ENCODE measurements at regions not wholly inside any gene's neighbourhood (a gene's known extent, or its start where the extent isn't known, plus 50 kb on each side); places are given as distances from the start of the nearest gene placed in this dataset.
"Not testable (repeated sequence)": the region's sequence is repeated elsewhere in the genome, so short reads cannot be mapped to it uniquely, and the experiment has no call there.

- DNase-seq (ENCODE audit: low spot score): no peak
- Histone ChIP-seq H3K9me3 (ENCODE audit: low read depth, low read length, poor library complexity, severe bottlenecking) (no peaks in the 10 kb centered on the region), H3K27me3 (replicated peaks; ENCODE audit: insufficient read depth, low read depth, low read length, poor library complexity) (no peaks in the 10 kb centered on the region), H3K4me1 (ENCODE audit: insufficient read depth, low read length, poor library complexity, severe bottlenecking) (no peaks in the 10 kb centered on the region), H3K27ac (ENCODE audit: low read depth, low read length, poor library complexity, severe bottlenecking) (no peak overlapping the region), H3K4me3 (ENCODE audit: low read depth, low read length, poor library complexity, severe bottlenecking) (no peak overlapping the region), H3K36me3 (ENCODE audit: insufficient read depth, low read length, poor library complexity, severe bottlenecking) (no peaks in the 10 kb centered on the region)
- intact Hi-C loops (cut with micrococcal nuclease; ENCODE audit: unreplicated experiment): no loop called here
- TF ChIP-seq EZH2 (IDR thresholded peaks at IDR 0.05; ENCODE audit: borderline replicate concordance, low read depth, low read length, poor library complexity, severe bottlenecking): no peak
- TF ChIP-seq CTCF (conservative IDR thresholded peaks at IDR 0.05; ENCODE audit: low read depth, low read length): no peak
- no TSS peak for BruUV-seq (replicated peaks)
- ChIA-PET POLR2A (ENCODE audit: low non-redundant PET) (no interaction called here), CTCF (no interaction called here)
These were observed 156.9 kb downstream of the PLCE1 start for GRCh38 chr10:94150541-94151184.

GRCh38 chr10:94155722-94156271 lies 162.1 kb downstream of the PLCE1 start:
- no peak for DNase-seq (ENCODE audit: low spot score)
- intact Hi-C loops (cut with micrococcal nuclease; ENCODE audit: unreplicated experiment): no loop called here
- H3K4me3 ChIP-seq (ENCODE audit: low read depth, low read length, poor library complexity, severe bottlenecking): no peak overlapping the region
- TF ChIP-seq EZH2 (IDR thresholded peaks at IDR 0.05; ENCODE audit: borderline replicate concordance, low read depth, low read length, poor library complexity, severe bottlenecking) (no peak), CTCF (conservative IDR thresholded peaks at IDR 0.05; ENCODE audit: low read depth, low read length) (no peak)
- no peaks in the 10 kb centered on the region for H3K9me3 ChIP-seq (ENCODE audit: low read depth, low read length, poor library complexity, severe bottlenecking)
- H3K4me1 ChIP-seq (ENCODE audit: insufficient read depth, low read length, poor library complexity, severe bottlenecking): no peaks in the 10 kb centered on the region
- H3K36me3 ChIP-seq (ENCODE audit: insufficient read depth, low read length, poor library complexity, severe bottlenecking): no peaks in the 10 kb centered on the region
- no peak overlapping the region for H3K27ac ChIP-seq (ENCODE audit: low read depth, low read length, poor library complexity, severe bottlenecking)
- ChIA-PET POLR2A (ENCODE audit: low non-redundant PET) (no interaction called here), CTCF (no interaction called here)
- no TSS peak for BruUV-seq (replicated peaks)
- H3K27me3 ChIP-seq (replicated peaks; ENCODE audit: insufficient read depth, low read depth, low read length, poor library complexity): no peaks in the 10 kb centered on the region

GRCh38 chr10:94156453-94156852 lies 162.7 kb downstream of the PLCE1 start:
- H3K27ac ChIP-seq (ENCODE audit: low read depth, low read length, poor library complexity, severe bottlenecking): no peak overlapping the region
- ChIA-PET CTCF (no interaction called here), POLR2A (ENCODE audit: low non-redundant PET) (no interaction called here)
- no peaks in the 10 kb centered on the region for H3K4me1 ChIP-seq (ENCODE audit: insufficient read depth, low read length, poor library complexity, severe bottlenecking)
- H3K27me3 ChIP-seq (replicated peaks; ENCODE audit: insufficient read depth, low read depth, low read length, poor library complexity): no peaks in the 10 kb centered on the region
- intact Hi-C loops (cut with micrococcal nuclease; ENCODE audit: unreplicated experiment): no loop called here
- no peak for TF ChIP-seq EZH2 (IDR thresholded peaks at IDR 0.05; ENCODE audit: borderline replicate concordance, low read depth, low read length, poor library complexity, severe bottlenecking)
- no peak for TF ChIP-seq CTCF (conservative IDR thresholded peaks at IDR 0.05; ENCODE audit: low read depth, low read length)
- H3K9me3 ChIP-seq (ENCODE audit: low read depth, low read length, poor library complexity, severe bottlenecking): no peaks in the 10 kb centered on the region
- no peak overlapping the region for H3K4me3 ChIP-seq (ENCODE audit: low read depth, low read length, poor library complexity, severe bottlenecking)
- no peak for DNase-seq (ENCODE audit: low spot score)
- H3K36me3 ChIP-seq (ENCODE audit: insufficient read depth, low read length, poor library complexity, severe bottlenecking): no peaks in the 10 kb centered on the region
- BruUV-seq (replicated peaks): no TSS peak

GRCh38 chr10:94165158-94165611 lies 171.5 kb downstream of the PLCE1 start:
- H3K4me3 ChIP-seq (ENCODE audit: low read depth, low read length, poor library complexity, severe bottlenecking); H3K4me1 ChIP-seq (ENCODE audit: insufficient read depth, low read length, poor library complexity, severe bottlenecking); H3K27me3 ChIP-seq (replicated peaks; ENCODE audit: insufficient read depth, low read depth, low read length, poor library complexity); POLR2A ChIA-PET (ENCODE audit: low non-redundant PET); H3K36me3 ChIP-seq (ENCODE audit: insufficient read depth, low read length, poor library complexity, severe bottlenecking); H3K27ac ChIP-seq (ENCODE audit: low read depth, low read length, poor library complexity, severe bottlenecking); H3K9me3 ChIP-seq (ENCODE audit: low read depth, low read length, poor library complexity, severe bottlenecking); CTCF ChIA-PET; DNase-seq (ENCODE audit: low spot score); BruUV-seq (replicated peaks); intact Hi-C loops (cut with micrococcal nuclease; ENCODE audit: unreplicated experiment): not testable (repeated sequence)
